ENCODE measurements at regions not wholly inside any gene's neighbourhood (a gene's known extent, or its start where the extent isn't known, plus 50 kb on each side); places are given as distances from the start of the nearest gene placed in this dataset.

DNA sequence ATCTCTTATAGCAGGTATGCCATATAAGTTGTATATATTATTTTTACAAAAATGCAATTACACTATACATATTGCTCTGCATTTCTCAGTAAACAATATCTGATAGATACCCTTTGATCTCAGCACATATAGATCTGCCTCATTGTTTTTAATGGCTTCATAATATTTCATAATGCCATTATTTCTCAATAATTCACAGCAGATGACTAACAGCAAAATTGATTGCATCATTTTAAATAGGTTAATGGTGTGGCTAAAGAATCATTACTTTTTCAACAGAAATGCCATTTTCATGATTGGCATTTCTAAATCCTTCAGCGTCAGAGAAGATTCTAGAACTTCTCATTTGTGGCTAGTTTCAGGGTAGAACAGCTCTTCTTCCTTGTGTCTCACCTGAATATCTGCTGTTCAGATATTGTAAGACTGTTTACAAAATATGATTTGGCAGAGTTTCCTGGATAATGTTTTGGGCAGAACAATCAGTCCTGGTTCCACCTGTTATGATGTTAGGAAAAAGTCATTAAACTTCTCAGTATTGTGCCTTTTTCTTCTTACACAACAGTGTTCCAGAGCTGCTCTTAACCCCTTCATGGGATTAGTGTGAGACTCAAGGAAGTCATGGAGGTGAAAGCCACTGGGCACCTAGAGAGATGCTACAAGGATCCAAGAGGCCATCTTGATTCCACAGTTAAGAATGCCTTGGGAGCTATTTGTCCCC is 397.6 kb upstream of the THBS1 start:
- no peak for DNase-seq (ENCODE audit: low read depth)

DNA sequence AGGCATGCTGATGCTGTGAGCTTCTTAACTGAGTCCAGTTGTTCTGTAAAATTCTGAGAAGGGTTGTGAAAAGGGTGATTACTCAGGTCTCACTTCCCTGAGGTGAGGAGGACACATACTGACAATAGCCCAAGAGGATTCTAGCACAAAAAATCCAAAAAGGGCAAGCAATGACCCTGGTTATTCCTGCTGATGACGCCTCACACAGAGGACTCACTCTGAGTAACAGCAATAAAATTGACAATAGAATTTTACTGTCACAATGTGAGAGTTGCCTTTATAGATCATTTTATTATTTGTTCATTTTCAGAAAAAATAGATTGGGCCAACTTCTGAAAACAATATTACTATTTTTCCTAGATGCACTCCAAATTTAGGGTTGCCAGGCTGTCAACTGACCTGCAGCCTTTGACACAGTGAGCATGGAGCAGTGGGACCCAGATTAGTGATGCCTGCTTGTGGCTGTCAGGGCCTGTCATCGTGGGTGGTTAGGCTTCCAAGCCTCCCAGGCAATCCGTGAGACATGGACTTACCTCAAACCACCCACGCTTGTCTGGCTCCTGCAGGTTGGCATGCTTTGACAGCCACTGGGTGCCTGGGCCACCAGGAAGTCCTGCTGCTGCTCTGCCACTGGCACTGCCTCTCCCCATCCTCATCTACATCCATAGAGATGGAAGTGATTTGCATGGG is 396.0 kb upstream of the THBS1 start:
- no peak for DNase-seq (ENCODE audit: low read depth)

DNA sequence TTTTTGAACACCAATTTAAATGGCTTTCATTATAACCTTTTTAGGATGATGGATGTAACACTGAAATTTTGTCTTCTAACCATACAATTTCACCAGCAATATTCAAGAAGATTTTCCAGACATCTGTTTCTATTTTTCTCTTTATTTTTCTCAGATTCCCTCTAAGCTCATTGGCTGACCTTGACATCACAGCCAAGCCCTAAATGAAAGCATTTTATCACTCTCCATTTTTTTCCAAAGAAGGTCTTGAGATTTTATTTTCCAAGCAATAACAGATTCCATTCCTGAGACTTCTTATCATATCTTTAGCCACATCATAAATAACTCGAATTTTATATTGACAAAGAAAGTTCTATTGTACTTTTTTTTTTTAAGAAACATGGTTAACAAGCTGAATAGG is 392.6 kb upstream of the THBS1 start:
- no peak for DNase-seq (ENCODE audit: low read depth)

- peak; percentile 97 for DNase-seq (ENCODE audit: low read depth)
These were observed 391.9 kb upstream of the THBS1 start for GRCh38 chr15:39188930-39189329.

DNA sequence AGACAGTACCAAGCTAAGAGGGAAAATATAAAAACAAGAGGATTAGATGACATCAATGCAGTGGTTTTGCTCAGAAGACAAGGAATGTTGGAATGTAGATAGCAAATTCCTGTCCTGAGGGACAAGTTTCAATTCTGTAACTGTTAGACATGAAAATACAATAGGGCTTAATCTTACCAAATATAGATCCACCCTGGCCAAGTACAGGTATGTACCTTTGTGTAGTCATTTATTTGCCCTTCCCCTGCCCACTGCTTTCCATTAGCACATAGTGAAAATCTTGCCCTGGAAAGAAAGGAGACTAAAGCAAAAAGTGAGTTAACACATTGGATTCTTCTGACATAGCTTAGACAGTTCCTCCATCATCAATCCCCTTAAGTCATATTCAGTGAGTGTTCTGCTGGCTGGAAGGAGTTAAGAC is 389.0 kb upstream of the THBS1 start:
- peak; percentile 83 for DNase-seq (ENCODE audit: low read depth)

DNA sequence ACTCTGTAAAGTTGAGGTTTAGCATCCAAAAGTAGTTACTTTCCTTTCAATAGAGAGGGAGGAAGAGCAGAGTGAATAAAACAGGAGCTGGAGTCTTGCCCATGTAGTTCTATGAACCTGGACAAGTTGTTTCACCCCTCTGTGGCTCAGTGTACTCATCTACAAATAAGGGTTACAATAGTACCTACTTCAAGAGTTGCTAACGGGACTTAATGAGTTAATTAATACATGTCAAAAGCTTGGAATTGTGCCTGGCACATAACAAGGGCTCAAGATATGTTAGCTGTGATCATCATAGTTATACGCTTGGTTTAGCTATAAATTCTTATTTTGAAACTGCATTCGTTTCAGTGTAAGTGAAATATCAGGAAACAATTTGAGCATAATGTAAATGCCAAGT is 388.5 kb upstream of the THBS1 start:
- DNase-seq (ENCODE audit: low read depth) = no peak

GRCh38 chr15:39192979-39193560 is 387.8 kb upstream of the THBS1 start:
- peak; percentile 40 for DNase-seq (ENCODE audit: low read depth)

GRCh38 chr15:39193611-39194010 is 387.3 kb upstream of the THBS1 start:
- DNase-seq (ENCODE audit: low read depth) = no peak

DNA sequence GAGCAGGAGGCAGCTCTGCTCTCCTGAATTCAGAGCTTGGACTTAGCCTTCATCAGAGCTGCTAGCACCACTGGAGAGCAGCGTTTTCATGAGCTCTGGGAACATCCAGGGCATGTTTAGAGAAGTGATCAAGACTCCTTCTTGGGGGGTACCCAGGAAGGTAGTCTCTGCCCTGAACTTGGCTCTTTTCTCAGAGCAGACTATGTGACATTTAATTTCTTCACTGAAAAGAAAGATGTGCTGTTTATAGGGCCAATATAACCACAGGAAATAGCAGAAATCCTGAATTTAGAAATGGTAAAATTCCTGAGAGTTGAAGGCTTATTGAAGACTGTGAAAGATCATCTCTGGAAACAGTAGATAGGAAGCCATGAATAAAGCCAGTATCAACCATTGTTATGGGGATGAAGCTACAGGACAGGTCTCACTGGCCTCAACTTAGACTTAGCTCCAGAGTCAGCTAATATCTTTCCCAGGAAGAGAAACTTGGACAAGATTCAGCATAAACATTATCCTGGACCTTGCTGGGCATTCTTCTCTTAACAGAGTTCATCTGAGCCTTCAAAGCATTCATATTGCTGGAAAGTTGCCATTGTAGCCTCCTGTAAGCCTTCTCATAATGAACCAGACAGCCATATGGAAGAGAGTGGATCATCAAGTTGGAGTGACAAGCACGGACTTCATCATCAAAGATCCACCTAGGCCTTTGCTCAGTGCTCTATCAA is 386.6 kb upstream of the THBS1 start:
- peak; percentile 51 for DNase-seq (ENCODE audit: low read depth)

DNA sequence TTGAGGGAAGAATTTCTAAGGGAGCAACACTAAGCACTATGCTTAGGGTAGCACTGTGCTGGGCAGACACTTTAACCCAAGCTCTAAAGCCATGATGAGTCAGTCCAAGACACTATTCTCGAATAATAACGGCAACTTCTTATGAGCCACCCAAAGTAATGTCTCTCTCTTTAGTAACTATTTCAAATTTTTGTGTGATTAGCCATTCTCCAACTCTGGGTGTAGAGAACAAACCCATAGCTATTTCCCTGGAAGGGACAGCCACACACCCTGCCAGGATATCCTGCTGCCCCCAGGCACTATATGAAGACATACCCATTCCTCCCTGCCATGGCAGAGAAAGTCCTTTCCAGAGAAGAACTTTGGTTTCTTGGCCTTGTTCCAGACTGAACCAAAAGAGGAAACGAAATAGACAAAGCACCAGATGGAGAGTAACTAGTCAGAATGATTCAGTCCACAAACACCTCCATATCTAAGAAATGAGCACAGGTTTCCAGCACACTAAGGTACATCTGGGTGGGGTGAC is 384.9 kb upstream of the THBS1 start:
- peak; percentile 85 for DNase-seq (ENCODE audit: low read depth)

DNA sequence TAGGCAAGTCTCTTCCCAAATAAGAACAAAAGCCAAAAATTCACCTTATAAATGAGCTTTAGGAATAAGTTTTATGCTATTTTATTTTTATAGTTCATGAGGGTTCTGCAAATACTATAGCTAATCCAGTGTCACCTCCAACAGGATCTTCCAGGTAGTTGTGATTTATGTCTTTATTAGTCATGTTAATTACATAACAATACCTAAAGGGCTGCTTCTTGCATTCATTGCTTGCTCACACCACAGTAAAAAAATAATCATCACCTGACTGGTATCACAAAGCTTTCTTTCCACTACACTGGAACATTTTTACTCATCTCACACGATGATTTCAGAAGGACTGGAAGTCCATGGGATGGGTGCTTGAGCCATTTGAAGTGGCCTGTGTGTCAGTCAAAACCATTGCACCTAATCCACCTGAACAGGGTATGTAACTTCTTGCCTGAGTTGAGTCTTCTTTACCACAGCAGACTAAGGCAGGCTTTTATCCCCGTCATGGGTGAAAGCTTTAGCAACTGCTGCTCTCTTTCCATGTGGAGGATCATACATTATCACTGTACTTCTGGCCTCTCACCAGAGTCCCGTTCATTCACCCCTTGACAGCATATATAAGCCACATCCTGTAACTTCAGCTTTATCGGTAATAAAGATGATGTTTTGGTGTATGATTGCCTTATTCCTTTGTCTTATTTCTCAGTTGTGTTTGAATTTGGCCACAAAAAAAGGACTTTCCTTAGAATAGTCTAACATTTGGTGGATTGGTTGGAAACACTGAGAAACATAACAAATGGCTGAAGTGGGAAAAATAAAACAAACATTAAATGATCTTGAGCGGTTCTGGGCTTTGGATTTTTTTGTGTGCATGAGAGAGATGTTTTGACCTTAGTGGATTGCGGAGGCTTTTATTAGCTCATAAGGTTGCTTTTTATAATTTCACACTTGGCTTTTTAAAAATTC is 382.6 kb upstream of the THBS1 start:
- no peak for DNase-seq (ENCODE audit: low read depth)

DNA sequence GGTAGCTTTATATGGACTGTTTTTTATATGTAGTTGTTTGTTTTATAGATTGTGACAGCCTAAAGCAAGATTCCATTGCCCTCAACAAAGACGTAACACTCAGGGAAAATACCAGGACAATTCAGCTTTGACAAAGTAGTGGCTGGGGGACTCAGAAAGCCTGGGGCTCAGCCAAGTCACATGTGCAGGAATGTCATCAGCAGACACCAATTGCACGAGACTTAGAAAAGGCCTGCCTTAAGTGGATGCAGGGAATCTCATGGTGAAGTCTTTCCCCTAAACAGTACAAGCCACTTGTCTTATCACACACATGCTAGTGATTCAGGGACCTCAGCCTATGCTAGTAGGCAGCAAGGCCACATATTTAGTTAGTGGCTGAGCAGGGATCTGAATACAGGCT is 381.8 kb upstream of the THBS1 start:
- no peak for DNase-seq (ENCODE audit: low read depth)

- no peak for DNase-seq (ENCODE audit: low read depth)
These were observed 380.3 kb upstream of the THBS1 start for GRCh38 chr15:39200586-39200985.

DNA sequence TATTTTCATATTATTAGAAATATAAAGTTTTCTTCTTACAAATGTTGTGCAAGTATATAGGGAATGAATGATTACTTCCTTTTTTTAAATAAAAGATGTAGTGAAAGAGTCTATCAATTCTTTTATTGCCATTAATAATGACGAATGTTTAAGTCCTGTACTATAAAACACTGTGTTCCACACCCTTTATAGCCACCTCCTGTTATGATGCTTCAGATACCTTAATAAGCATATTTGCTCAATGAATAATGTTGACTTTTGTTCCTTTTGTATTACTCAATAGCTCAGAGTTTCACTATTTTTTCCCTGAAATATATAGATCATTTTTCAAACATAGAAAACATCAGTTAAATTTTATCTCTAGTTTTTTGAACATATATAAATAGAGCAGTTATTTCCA is 378.2 kb upstream of the THBS1 start:
- DNase-seq (ENCODE audit: low read depth) = peak; percentile 71

DNA sequence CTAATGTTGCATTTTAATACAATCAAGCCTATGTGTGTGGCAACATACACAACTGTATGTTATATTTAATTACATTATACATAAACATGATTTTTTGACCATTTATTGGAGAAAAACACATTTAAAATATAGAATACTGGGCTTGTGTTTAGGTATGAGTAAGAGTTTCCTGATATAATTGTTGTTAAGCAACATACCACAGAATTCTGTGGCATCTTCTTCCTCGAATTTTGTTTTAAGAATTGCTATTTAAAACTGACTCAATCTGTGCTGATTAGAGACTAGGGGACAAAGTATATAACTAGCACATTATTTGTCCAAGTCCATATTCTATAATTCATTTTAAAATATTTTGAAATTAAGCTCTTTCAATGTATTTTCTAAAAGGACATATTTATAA is 376.8 kb upstream of the THBS1 start:
- DNase-seq (ENCODE audit: low read depth) = peak; percentile 76

- DNase-seq (ENCODE audit: low read depth) = no peak
These were observed 375.8 kb upstream of the THBS1 start for GRCh38 chr15:39205081-39205480.

GRCh38 chr15:39205506-39206371 is 375.1 kb upstream of the THBS1 start:
- no peak for DNase-seq (ENCODE audit: low read depth)

DNA sequence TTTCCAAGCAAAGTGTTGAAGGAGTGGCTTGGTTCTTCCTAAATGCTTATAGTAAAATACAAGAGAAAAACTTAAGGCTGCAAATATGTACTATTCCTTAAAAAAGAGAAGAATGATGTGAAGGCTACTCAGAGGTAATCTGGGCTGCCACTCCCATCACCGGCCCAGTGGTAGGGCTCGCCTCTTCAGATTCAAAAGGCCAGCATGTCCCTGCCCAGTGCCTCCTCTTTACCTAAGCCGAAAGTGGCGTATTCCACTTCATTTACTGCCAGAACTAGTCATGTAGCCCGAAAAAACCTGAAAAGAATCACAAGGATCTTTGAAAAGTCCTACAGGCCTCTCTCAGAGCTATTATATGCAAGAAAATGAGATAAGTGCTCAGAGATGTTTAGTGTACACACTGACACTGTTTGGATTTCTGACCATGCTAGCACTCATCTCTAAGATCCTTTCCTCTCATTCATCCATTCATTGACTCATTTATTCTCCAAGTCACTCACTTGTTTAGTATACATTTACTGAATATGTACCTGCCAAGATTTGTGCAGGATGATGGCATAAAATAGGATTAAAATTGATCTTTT is 373.3 kb upstream of the THBS1 start:
- DNase-seq (ENCODE audit: low read depth) = no peak

- no peak for DNase-seq (ENCODE audit: low read depth)
These were observed 372.7 kb upstream of the THBS1 start for GRCh38 chr15:39208187-39208586.

Data from iris pigment epithelial cell (primary cell).